GM18505 (cell line): ENCODE measurements at regions not wholly inside any gene's neighbourhood (a gene's known extent, or its start where the extent isn't known, plus 50 kb on each side); places are given as distances from the start of the nearest gene placed in this dataset.
"Not testable (repeated sequence)": the region's sequence is repeated elsewhere in the genome, so short reads cannot be mapped to it uniquely, and the experiment has no call there.

Source experiments
- ATAC-seq: cut with Tn5 transposase; IDR thresholded peaks from one replicate; pipeline ENCODE4 v1.9.1; 2021; ENCODE audit not compliant: unreplicated experiment
- POLR2A ChIP-seq: IDR thresholded peaks from 4 replicates; pipeline ENCODE4 v1.6.1; 2011; ENCODE audit warnings: borderline replicate concordance; ENCODE audit not compliant: insufficient read depth, insufficient read length; ENCODE audit errors: extremely low read depth

DNA sequence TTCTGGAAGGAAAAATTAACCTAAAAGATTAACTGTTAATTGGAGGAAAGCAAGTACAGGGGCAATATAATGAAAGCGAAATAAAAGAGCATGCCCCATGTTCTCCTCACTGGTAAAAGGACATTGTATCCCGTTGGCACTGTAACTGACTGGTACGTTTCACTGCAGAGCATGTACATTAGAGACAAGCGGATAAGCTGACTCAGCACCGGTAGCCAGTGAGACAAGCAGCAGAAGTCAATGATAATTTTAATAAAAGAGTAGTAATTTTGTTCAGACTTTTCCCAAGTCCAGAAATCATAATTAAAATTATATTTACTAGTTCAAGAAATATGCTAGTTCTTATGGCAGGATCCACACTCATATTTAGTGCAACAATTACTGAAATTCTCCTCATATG is 161.5 kb upstream of the VWC2 start:
- no peak for TF ChIP-seq POLR2A
- ATAC-seq: no peak

DNA sequence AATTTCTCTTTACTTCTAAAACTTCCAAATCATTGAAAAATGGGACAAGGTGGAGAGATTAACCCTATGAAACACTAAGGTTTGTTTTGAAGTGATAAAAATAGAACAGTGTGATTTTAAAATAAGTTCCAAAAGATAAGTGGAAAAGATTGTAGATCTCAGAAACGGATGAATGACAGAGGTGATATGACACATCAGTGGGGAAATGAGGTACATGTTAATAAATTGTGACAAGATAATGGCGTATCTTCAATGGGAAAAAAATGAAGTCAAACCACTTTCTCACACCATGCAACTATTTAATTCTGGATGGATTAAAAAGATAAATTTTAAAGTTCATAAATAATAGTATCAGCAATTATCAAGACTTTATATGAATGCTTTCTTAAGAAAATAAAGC is 159.7 kb upstream of the VWC2 start:
- ATAC-seq: no peak
- no peak for TF ChIP-seq POLR2A

DNA sequence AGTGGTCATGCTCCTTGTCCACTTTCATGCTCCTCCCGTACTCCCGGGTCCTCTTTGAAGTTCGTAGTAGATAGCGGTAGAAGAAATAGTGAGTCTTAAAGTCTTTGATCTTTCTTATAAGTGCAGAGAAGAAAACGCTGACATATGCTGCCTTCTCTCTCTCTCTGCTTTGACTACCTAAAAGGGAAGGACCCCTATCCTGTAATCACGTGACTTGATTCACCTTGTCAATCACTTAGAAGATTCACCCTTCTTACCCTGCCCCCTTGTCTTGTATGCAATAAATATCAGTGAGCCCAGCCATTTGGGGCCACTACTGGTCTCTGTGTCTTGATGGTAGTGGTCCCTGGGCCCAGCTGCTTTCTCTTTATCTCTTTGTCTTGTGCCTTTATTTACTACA is 158.5 kb upstream of the VWC2 start:
- not testable (repeated sequence) for ATAC-seq

DNA sequence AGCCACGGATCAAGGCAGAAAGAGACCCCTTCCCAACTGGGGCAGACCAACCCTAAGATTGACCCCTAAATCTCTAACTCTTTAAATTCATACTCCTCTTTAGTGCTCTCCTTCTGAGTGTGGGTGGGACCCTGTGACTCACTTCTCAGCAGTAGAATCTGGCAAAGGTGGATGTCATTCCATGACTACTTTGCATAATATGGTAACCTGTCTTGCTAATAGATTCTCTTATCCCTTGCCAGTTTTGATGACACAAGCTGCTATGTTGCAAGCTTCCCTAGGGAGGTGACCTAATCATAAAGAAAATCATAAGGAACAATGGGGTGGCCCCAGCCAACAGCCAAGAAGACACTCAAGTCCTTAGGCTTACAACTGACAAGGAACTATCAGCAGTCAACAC is 155.4 kb upstream of the VWC2 start:
- no peak for TF ChIP-seq POLR2A
- ATAC-seq: no peak

DNA sequence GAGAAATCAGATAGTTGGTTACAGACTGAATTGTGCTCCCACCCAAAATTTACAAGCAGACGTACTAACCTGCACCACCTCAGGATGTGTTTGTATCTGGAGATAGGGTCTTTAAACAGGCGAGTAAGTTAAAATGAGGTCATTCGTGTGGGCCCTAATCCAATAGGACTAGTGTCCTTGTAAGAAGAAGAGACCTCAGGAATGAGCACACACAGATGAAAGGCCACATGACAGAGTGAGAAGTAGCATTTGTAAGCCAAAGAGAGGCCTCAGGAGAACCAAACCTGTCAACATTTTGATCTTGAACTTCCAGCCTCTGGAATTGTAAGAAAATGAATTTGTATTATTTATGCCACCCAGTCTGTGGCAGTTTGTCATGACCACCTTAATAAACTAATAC is 149.5 kb upstream of the VWC2 start:
- ATAC-seq: no peak
- TF ChIP-seq POLR2A: no peak

DNA sequence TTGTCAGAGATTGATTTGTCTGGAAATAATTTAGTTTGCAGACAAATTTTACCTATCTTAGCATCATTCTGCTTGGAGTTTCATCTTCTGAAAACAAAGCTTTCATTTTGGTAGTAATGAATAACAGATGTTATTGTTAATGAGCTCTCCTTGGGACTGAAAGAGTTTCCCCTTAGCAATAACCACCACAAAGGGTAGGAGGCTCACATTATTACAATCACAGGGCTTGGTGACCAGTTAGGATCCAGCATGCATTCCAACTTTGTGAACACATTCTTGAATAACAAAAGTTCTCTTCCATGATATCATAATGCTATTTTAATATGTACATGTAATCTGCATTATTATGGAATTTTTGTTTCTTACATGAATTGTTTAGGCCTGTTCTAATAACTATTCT is 148.8 kb upstream of the VWC2 start:
- ATAC-seq: no peak
- TF ChIP-seq POLR2A: no peak

DNA sequence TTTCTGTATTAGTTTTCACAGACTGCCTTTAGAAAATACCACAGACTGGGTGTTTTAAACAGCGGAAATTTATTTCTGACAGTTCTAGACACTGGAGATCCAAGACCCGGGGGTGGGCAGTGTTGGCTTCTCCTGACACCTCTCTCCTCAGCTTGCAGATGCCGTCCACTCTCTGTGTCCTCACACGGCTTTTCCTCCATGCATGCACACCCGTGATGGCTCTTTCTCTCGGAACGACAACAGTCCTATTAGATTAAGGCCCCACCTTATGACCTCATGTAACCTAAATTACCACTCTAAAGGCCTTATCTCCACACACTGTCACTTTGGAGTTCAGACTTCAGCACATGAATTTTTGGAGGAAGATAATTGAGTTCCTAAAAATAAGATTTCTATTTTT is 142.9 kb upstream of the VWC2 start:
- no peak for ATAC-seq
- no peak for TF ChIP-seq POLR2A

DNA sequence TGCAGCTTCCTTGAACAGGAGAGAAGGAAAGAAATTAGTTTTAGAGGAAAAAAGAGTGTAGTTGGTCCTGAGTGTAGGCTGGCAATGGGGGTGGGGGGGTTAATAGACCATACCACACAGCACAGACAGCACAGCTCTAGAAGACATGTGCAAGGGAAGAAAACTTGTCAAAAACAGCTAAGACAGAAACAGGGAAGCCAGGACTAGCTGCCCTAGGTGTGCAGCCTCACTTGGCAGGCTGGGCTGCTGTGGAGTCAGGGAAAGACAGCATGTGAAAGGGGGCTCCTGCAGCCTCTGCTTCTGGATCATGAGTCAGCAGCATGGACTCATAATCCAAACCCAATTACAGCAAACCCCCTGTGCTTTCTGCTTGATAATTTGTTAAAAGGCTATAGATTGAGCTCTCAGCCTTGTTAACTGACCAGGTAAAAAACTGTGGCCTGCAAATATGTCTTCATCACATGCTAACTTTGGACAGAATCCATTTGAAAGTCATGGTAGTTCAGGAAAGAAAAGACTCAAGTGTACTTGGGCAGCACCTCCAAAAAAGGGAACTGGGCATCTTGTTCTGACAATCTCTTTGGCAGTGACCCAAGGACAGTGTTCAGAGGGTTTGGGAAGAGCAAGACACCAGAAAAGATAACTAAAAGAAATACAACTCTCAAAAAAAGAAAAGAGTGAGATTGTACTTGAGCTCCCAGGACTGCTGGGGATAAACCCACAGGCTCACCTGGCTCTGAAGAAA is 142.2 kb upstream of the VWC2 start:
- TF ChIP-seq POLR2A: no peak
- ATAC-seq: no peak

DNA sequence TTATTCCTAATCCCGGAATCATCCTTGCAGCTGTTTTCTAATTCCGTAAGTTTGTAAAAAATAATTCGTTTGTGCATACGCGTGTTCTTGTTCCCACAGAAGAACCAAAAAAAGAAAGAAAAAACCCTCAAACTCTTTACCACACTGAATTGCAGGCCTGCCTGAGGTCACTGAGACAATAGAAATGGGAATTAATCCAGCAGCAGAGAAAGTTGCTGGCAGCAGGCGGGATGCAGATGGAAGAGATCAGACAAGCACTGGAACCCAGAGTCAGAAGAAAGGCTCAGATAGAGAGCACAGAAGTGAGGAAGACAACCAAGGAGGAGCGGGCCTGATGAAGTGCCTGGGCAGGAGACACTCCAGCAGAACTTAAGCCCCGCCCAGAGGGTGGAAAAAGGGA is 141.5 kb upstream of the VWC2 start:
- no peak for TF ChIP-seq POLR2A
- ATAC-seq: no peak

DNA sequence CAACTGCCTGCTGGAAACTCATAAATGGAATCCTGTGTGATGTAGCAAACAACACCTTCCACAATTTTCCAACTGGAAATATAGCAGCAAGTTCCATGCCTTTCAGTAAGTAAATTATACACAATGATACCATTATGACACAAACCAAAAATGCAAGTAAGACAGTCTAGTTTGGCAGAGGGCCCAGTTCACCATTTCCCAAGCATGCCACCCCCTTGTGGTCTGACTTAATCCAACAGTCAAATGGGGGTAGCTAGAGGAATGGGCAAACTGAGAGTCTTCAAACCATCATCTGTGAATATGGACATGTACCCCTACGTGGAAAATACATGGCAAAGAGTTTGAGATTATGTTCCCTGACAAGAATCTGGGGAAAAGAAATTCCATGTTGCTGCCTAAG is 137.6 kb upstream of the VWC2 start:
- no peak for TF ChIP-seq POLR2A
- ATAC-seq: no peak

DNA sequence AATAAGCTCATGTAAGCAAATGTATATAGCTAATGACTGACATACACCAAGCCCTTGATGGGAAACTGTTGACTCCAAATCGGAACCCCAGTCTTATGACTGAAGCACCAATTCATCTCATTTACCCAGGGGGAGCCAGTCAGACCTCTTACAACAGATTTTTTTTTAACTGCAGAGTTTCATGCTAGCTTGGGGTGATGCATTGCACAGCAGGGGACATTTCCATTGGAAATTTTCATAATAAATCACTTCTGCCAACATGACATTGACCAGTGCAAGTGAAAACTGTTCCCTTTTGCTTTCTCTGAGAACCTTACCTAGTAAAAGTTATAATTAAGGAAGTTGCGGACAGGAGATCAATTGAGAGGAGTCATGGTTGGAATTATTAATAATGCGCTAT is 137.0 kb upstream of the VWC2 start:
- no peak for ATAC-seq
- no peak for TF ChIP-seq POLR2A

DNA sequence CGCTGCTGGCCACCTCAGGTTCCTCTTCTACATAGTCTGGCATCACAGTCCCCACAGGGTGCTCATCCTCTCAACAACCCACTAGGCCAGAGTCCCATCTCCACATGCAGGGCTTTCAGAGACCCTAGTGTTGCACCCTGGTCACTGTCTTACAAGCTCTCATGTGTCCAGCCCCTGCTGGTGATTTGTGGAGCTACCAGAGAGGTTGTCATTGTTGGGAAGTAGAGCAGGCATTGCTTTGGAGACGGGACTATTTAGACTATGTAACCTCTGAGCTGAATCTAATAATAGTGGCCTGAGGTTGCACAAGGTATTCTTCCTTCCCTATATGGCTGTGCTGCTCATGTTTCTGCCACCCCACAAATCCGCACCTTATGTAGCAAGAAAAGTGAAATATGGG is 135.3 kb upstream of the VWC2 start:
- ATAC-seq: no peak
- TF ChIP-seq POLR2A: no peak

DNA sequence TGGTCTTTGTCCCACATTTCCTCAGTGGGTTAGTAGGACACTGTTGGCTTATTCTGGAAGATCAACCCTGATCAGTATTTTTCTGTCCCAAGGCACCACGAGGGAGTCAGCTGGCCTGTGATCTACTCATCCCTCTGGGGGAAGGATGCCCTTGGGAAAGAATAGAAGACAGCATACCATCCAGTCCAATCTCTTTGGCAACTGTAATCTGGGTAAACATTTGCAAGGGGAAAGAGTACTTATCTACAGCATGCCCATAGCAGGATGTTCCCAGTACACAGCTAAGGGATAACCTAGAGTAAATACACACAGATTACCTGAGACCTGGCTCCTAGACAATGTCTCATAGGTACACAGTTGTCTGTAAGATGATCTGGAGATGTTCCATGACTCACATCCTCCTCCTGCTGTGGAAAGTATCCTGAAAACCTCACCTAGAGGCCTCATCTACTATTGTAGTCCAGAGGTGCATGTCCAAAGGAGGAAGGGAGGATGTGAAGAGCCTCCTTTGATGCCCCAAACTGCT is 134.3 kb upstream of the VWC2 start:
- ATAC-seq: no peak
- TF ChIP-seq POLR2A: no peak

DNA sequence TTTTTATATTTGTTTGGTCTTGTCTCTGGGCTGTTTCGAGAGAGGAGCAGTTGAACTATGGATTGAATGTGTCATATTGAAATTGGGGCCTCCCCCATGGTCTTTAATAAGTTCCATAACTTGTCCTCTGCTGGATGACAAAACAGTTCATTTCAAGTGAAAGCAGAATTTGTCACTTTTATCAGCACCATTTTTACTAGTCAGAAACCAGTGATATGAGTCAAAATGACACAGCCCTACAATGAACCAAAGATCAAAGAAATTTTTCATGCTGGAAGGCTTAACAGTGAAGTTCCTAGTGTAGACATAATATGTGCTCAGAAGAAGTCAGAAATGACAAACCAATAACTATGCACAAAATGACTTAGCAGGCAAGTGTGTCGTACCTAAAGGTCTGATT is 133.6 kb upstream of the VWC2 start:
- no peak for TF ChIP-seq POLR2A
- no peak for ATAC-seq

DNA sequence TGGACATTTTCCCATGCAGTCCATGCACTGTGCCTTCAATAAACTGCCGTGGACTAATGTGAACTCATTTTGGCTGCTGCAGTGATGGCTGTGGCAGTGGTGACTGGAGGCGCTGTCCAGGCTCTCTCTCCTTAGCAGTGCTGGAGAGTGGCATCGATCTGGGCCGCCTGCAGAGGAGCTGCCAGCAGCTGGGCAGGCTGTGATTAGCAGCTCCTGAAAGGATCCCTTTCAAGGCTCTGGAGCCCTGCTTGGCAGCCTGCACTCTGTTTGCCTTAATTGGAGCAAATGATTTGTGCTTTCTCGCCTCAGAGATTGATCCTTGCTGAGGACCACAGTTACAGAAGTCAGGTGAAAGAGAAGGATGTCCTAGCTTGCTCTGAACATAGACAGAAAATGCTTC is 130.1 kb upstream of the VWC2 start:
- no peak for ATAC-seq

More for the DNA sequence above, 130.1 kb upstream of the VWC2 start:
- no peak for TF ChIP-seq POLR2A
